ENCODE measurements at regions not wholly inside any gene's neighbourhood (a gene's known extent, or its start where the extent isn't known, plus 50 kb on each side); places are given as distances from the start of the nearest gene placed in this dataset.

DNA sequence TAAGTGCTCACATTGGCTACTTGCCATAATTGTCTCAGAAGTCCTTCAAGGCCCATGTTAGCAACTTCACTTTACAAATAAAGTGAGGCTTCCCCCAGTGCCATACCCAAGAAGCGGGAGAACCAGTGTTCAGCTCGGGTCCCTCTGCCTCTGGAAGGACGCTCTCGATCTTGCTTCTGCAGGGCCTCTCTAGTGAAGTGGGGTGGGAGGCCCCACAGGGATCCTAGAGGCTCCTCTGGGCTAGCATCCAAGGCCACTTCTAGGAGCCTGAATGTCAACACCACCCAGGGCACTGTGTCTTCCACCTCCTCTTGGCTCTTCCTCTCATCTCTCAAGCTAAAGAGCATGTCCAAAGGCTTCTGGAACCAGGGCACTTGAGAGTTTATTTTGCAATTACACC is 282.5 kb downstream of the GADD45G start:
- no peak for FAIRE-seq

GRCh38 chr9:89888233-89888632 is 283.4 kb downstream of the GADD45G start:
- FAIRE-seq: no peak

DNA sequence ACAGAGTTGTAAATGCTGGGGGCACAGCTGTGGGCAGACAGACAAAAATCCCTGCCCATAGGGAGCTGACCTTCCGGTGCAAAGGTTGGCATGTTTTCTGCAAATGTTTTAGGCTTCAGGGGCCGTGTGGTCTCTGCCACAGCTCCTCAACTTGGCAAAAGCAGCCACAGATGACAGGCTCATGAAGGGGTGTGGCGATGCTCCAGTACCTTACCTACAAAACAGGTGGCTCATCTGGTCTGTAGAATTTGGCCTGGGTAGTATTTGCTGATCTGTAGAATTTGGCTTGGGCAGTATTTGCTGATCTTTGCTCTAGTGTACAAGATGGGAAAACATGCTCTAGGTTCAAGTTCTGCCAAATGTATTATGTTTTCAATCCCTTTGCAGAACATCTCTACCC is 283.9 kb downstream of the GADD45G start:
- no peak for FAIRE-seq

GRCh38 chr9:89889865-89890264 is 285.1 kb downstream of the GADD45G start:
- FAIRE-seq: no peak

- FAIRE-seq: no peak
These were observed 285.6 kb downstream of the GADD45G start for GRCh38 chr9:89890326-89890980.

GRCh38 chr9:89891221-89891590 is 286.4 kb downstream of the GADD45G start:
- no peak for FAIRE-seq

- FAIRE-seq: no peak
These were observed 286.9 kb downstream of the GADD45G start for GRCh38 chr9:89891591-89892304.

DNA sequence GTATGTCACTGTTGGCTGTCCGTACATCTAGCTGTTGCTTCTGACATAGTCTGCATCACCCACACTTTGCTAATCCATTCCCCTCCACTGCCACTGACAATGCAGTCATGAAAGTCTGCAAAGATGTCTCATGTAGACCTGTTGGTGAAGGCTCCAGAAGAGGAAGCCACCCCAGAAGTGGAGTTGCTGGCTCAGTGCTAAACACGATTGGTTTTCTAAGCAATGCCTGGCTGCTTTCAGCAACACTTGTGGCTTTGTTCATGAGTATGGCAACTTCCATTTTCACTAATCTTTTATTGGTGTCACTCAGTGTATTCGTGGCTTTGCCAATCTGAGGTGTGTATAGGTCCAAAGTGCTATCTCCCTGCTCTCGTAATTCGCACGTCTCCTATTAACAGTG is 288.1 kb downstream of the GADD45G start:
- FAIRE-seq: no peak

- FAIRE-seq: no peak
These were observed 289.1 kb downstream of the GADD45G start for GRCh38 chr9:89893886-89894285.

GRCh38 chr9:89896806-89897340 is 292.1 kb downstream of the GADD45G start:
- no peak for FAIRE-seq

- FAIRE-seq: no peak
These were observed 294.8 kb downstream of the GADD45G start for GRCh38 chr9:89899573-89899972.

- FAIRE-seq: no peak
These were observed 297.1 kb downstream of the GADD45G start for GRCh38 chr9:89901920-89902319.

- no peak for FAIRE-seq
These were observed 297.8 kb downstream of the GADD45G start for GRCh38 chr9:89902450-89903140.

- no peak for FAIRE-seq
These were observed 298.3 kb downstream of the GADD45G start for GRCh38 chr9:89903141-89903475.

GRCh38 chr9:89905606-89906338 is 301.0 kb downstream of the GADD45G start:
- FAIRE-seq: no peak

DNA sequence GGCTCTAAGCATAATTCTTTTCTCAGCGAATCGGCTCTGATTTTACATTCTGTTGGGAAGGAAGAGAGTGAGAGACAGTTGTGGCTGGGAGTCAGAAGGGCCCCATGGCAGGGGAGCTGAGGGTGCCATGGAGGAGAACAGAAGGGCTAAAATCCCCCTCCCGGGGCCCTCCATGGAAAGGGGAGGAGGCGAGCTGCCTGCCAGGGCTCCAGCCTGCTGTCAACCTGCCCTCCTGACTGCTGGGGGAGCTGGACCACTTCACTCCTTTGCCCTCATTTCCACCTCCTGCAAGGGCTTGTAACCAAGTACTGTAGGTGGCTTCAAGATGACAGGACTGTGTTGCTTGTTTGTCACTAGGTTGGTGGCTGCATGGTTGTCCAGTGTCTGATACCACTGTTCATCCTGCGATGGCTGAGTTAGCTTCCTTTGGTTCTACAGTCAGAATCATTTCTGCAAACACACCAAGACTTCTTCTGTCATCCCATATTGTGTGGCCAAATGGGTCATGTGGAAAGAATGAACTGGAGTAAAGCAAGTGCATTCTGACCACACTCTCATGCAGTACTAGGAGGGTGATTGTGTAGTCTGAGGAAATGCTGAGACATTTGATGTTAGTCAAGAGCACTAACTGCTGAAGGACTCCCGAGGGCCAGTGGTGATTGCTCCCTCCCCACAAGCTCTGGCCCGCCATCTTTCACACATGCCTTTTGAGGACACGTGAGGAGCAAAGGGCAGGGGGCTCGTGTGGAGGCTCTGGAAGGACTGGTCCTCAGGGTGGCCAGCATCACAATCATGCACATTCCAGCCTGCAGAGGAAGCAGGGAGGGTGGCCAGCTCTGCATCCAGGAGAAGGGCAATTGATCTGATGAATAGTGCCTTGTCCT is 307.2 kb downstream of the GADD45G start:
- FAIRE-seq: no peak

- no peak for FAIRE-seq
These were observed 307.8 kb downstream of the GADD45G start for GRCh38 chr9:89912605-89912953.

DNA sequence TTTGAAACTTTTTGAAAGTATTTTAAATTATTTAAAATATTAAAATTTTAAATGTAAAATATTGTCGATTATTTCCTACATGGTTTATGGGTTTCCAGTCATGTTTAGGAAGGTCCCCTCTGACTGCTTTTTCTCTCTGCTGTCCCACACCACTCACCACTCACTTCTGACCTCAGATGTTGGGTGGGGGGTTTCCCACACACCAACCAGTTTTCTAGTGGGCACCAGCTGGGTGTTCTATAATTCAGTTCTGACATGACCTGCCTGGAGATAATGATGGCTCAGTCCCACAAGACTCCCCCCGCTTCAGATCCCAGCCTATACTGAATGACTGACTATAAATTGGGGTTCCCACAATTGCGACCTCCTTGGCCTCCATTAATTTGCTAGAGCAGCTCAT is 310.4 kb downstream of the GADD45G start:
- no peak for FAIRE-seq

GRCh38 chr9:89916001-89916597 is 311.3 kb downstream of the GADD45G start:
- FAIRE-seq: no peak

GRCh38 chr9:89917861-89918260 is 313.0 kb downstream of the GADD45G start:
- no peak for FAIRE-seq

- no peak for FAIRE-seq
These were observed 314.4 kb downstream of the GADD45G start for GRCh38 chr9:89919171-89919681.

GRCh38 chr9:89920131-89920530 is 315.3 kb downstream of the GADD45G start:
- no peak for FAIRE-seq
